B cell (primary cell): ENCODE measurements at regions not wholly inside any gene's neighbourhood (a gene's known extent, or its start where the extent isn't known, plus 50 kb on each side); places are given as distances from the start of the nearest gene placed in this dataset.

Experiments used
- ATAC-seq: fragments of 200-7000 bp; cut with Tn5 transposase; one replicate; pipeline ENCODE4 v1.10.0; 2021; ENCODE audit warnings: low read depth, mild to moderate bottlenecking, moderate number of reproducible peaks, moderate library complexity
- CTCF ChIA-PET: fragments of 350-600 bp; sonication (Branson Sonifier 250); formaldehyde crosslinking; loops from one replicate; lab custom pipeline; 2021; ENCODE audit warnings: antibody characterized with exemption, inconsistent platforms; lab: Charles Lee
- POLR2A ChIA-PET: fragments of 350-600 bp; sonication (Branson Sonifier 250); formaldehyde crosslinking; loops from one replicate; lab custom pipeline; 2021; ENCODE audit warnings: antibody characterized with exemption; lab: Charles Lee
- DNase-seq: peaks from one replicate; pipeline ENCODE4 v3.0.0; 2013
- H2AFZ ChIP-seq: 2 replicates; pipeline ENCODE4 v1.6.1; 2012; ENCODE audit warnings: mild to moderate bottlenecking, low read depth, low read length; ENCODE audit not compliant: insufficient read depth, poor library complexity, severe bottlenecking
- H3K27ac ChIP-seq, 2 donors: 1 replicate in 1 of 2; 2 replicates in 1 of 2; pipeline ENCODE4 v1.5.1; 2012 to 2013; ENCODE audit warnings: low read length in 2 of 2, mild to moderate bottlenecking in 2 of 2, moderate library complexity in 1 of 2
- H3K27me3 ChIP-seq, 4 experiments: fragments of 200-600 bp in 1 of 4; sonication (generic) in 1 of 4; replicated peaks in 1 of 4; 1 replicate in 2 of 4; 2 replicates in 2 of 4; pipeline versions ENCODE4 v1.6.1 to v1.7.0; 2013 to 2016; ENCODE audit warnings: low read length in 3 of 4, mild to moderate bottlenecking in 2 of 4, mixed read lengths in 1 of 4, moderate library complexity in 1 of 4; ENCODE audit not compliant: insufficient read depth in 4 of 4, control insufficient read depth in 3 of 4; ENCODE audit errors: control extremely low read depth in 1 of 4
- H3K36me3 ChIP-seq, 2 experiments: replicated peaks in 1 of 2; 1 replicate in 1 of 2; 2 replicates in 1 of 2; pipeline versions ENCODE4 v1.6.1 to v1.7.1; 2013; ENCODE audit warnings: low read length in 1 of 2; ENCODE audit not compliant: insufficient read depth in 2 of 2, control insufficient read depth in 1 of 2; ENCODE audit errors: control extremely low read depth in 1 of 2, extremely low read depth in 1 of 2
- H3K4me1 ChIP-seq, 2 donors: fragments of 200-600 bp in 1 of 2; sonication (generic) in 1 of 2; 1 replicate in 1 of 2; 2 replicates in 1 of 2; pipeline versions ENCODE4 v1.5.1 to v1.6.1; 2013 to 2017; ENCODE audit warnings: low read length in 2 of 2; ENCODE audit not compliant: control insufficient read depth in 2 of 2, insufficient read depth in 2 of 2
- H3K4me2 ChIP-seq: replicated peaks from 2 replicates; pipeline ENCODE3; 2012; ENCODE audit warnings: mild to moderate bottlenecking, low read depth, low read length; ENCODE audit not compliant: poor library complexity, severe bottlenecking
- H3K4me3 ChIP-seq, 5 experiments: fragments of 200-600 bp in 1 of 5; sonication (generic) in 1 of 5; 1 replicate in 3 of 5; 2 replicates in 2 of 5; pipeline versions ENCODE4 v1.5.1 to v1.7.0; 2011 to 2016; ENCODE audit warnings: low read length in 4 of 5, mild to moderate bottlenecking in 4 of 5, low read depth in 2 of 5, control low read depth in 1 of 5, moderate library complexity in 1 of 5; ENCODE audit not compliant: insufficient read depth in 1 of 5; ENCODE audit errors: control extremely low read depth in 1 of 5, extremely low read depth in 1 of 5
- H3K79me2 ChIP-seq: fragments of 200-600 bp; sonication (generic); one replicate; pipeline ENCODE4 v1.6.0; 2016; ENCODE audit warnings: low read length; ENCODE audit not compliant: control insufficient read depth, insufficient read depth
- H3K9ac ChIP-seq: fragments of 200-600 bp; sonication (generic); 2 replicates; pipeline ENCODE4 v1.6.1; 2017; ENCODE audit warnings: mild to moderate bottlenecking, low read length, moderate library complexity
- H3K9me3 ChIP-seq, 3 donors: one replicate each; pipeline versions ENCODE4 v1.6.1 to v1.7.1; 2013; ENCODE audit warnings: low read length in 2 of 3; ENCODE audit not compliant: control insufficient read depth in 2 of 3, insufficient read depth in 1 of 3; ENCODE audit errors: control extremely low read depth in 1 of 3
- H4K20me1 ChIP-seq: 2 replicates; pipeline ENCODE4 v1.6.0; 2012; ENCODE audit warnings: mild to moderate bottlenecking, low read length; ENCODE audit not compliant: insufficient read depth, control insufficient read depth, poor library complexity, severe bottlenecking
- H3K27ac Mint-ChIP-seq: one replicate; pipeline ENCODE4 v1.8.0; 2021; ENCODE audit warnings: mixed read lengths
- H3K27me3 Mint-ChIP-seq: one replicate; pipeline ENCODE4 v1.8.0; 2021; ENCODE audit warnings: mixed read lengths
- H3K4me1 Mint-ChIP-seq: one replicate; pipeline ENCODE4 v1.8.0; 2021; ENCODE audit warnings: mixed read lengths
- H3K4me3 Mint-ChIP-seq: one replicate; pipeline ENCODE4 v1.8.0; 2021; ENCODE audit warnings: mixed read lengths
- H3K9me3 Mint-ChIP-seq: one replicate; pipeline ENCODE4 v1.8.0; 2022; ENCODE audit warnings: mixed read lengths; ENCODE audit not compliant: insufficient read depth
- EZH2 ChIP-seq: IDR thresholded peaks from 2 replicates; pipeline ENCODE4 v1.6.1; 2012; ENCODE audit warnings: borderline replicate concordance, low read depth, mild to moderate bottlenecking, moderate library complexity, low read length; ENCODE audit not compliant: insufficient read depth, poor library complexity, severe bottlenecking
- WGBS: methylation state at CpG from one replicate; pipeline ENCODE4 v1.1.5; 2013; ENCODE audit warnings: missing lambda C conversion rate; ENCODE audit not compliant: insufficient coverage; 5-methylcytosine and 5-hydroxymethylcytosine counted together
- intact Hi-C: fragments of 100-400 bp; cut with micrococcal nuclease; formaldehyde crosslinking; loops from one replicate; pipeline ENCODE4 v1.10.0; 2022
- TF ChIP-seq, protein P1 (sequence below): fragments of 200-600 bp; IDR thresholded peaks from one replicate; pipeline ENCODE4 v1.8.0; 2022; ENCODE audit warnings: antibody characterized with exemption, mild to moderate bottlenecking

DNA sequence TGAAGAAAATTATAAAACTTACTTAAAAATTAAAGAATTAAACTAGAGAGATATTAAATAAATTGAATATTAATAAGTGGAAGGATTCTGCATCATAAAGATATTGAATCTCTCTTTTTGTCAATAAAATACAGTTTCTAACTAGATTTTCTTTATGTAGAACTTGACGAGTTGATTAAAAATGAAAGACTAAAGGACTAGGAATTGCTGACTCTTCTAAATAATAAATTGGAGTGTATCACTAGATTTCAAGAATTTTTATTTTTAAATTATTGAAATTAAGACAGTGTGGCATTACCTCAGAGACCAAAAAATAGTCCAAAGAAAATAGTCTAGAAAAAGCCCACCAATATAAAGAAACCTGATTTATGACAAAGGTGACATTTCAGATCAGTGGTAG, 492.4 kb downstream of the CETN3 start:
- Histone ChIP-seq H3K27ac (no peak overlapping the region), H3K9me3 (peaks cover 0 to 3% (median 1%) of the 10 kb centered on the region in 3 donors), H3K27me3 (no peaks in the 10 kb centered on the region), H2AFZ (no peak overlapping the region), H3K79me2 (no peaks in the 10 kb centered on the region), H3K4me1 (no peaks in the 10 kb centered on the region), H3K36me3 (no peaks in the 10 kb centered on the region), H4K20me1 (no peaks in the 10 kb centered on the region), H3K9ac (no peak overlapping the region), H3K4me2 (no peak overlapping the region), H3K4me3 (no peak overlapping the region)
- whole genome bisulfite sequencing, result no CpG with 5 or more reads among the region's 1 CpG
- Mint-ChIP-seq H3K4me3 (no peak overlapping the region), H3K9me3 (no peaks in the 10 kb centered on the region), H3K4me1 (no peaks in the 10 kb centered on the region), H3K27me3 (no peaks in the 10 kb centered on the region), H3K27ac (no peak overlapping the region)
- ATAC-seq (no peak), DNase-seq (no peak)
- ChIA-PET POLR2A (no interaction called here), CTCF (no interaction called here)
- no peak for TF ChIP-seq EZH2
- TF ChIP-seq, protein P1, sequence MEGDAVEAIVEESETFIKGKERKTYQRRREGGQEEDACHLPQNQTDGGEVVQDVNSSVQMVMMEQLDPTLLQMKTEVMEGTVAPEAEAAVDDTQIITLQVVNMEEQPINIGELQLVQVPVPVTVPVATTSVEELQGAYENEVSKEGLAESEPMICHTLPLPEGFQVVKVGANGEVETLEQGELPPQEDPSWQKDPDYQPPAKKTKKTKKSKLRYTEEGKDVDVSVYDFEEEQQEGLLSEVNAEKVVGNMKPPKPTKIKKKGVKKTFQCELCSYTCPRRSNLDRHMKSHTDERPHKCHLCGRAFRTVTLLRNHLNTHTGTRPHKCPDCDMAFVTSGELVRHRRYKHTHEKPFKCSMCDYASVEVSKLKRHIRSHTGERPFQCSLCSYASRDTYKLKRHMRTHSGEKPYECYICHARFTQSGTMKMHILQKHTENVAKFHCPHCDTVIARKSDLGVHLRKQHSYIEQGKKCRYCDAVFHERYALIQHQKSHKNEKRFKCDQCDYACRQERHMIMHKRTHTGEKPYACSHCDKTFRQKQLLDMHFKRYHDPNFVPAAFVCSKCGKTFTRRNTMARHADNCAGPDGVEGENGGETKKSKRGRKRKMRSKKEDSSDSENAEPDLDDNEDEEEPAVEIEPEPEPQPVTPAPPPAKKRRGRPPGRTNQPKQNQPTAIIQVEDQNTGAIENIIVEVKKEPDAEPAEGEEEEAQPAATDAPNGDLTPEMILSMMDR, result no peak
- intact Hi-C loops, result no loop called here

DNA sequence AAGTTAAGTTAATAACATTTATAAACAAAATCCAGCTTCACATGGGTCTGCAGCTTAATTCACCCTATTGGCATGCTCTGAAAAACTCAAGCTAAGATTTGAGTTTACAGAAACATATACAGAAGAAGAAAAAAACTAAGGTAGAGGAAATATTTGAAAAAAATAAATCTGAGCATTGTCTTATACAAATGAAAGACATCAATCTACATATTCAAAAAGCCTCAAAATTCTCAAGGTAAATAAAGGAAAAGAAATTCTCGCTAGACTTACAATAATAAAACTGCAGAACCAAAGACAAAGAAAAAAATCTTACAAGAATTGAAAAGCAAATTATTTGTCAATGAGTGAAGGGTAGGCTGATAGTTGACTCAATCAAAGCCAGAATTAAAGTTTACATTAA, 493.4 kb downstream of the CETN3 start:
- H3K27ac Mint-ChIP-seq, result no peak overlapping the region
- no peak overlapping the region for H3K27ac ChIP-seq
- H3K79me2 ChIP-seq, result no peaks in the 10 kb centered on the region
- peaks cover 0 to 3% (median 1%) of the 10 kb centered on the region in 3 donors for H3K9me3 ChIP-seq
- no peak for TF ChIP-seq EZH2
- TF ChIP-seq, protein P1, result no peak
- no peaks in the 10 kb centered on the region for H3K4me1 Mint-ChIP-seq
- no peaks in the 10 kb centered on the region for H3K36me3 ChIP-seq
- ChIA-PET CTCF (no interaction called here), POLR2A (no interaction called here)
- intact Hi-C loops, result no loop called here
- H2AFZ ChIP-seq, result no peak overlapping the region
- H3K27me3 ChIP-seq, result no peaks in the 10 kb centered on the region
- H4K20me1 ChIP-seq, result no peaks in the 10 kb centered on the region
- no peak overlapping the region for H3K4me2 ChIP-seq
- H3K9me3 Mint-ChIP-seq, result no peaks in the 10 kb centered on the region
- no peaks in the 10 kb centered on the region for H3K4me1 ChIP-seq
- no peak overlapping the region for H3K4me3 Mint-ChIP-seq
- DNase-seq, result no peak
- H3K4me3 ChIP-seq, result no peak overlapping the region
- no peaks in the 10 kb centered on the region for H3K27me3 Mint-ChIP-seq
- ATAC-seq, result no peak
- WGBS, result no CpG with 5 or more reads among the region's 1 CpG
- no peak overlapping the region for H3K9ac ChIP-seq
